Inflammatory macrophage (primary cell): ENCODE measurements at regions not wholly inside any gene's neighbourhood (a gene's known extent, or its start where the extent isn't known, plus 50 kb on each side); places are given as distances from the start of the nearest gene placed in this dataset.
"Not testable (repeated sequence)": the region's sequence is repeated elsewhere in the genome, so short reads cannot be mapped to it uniquely, and the experiment has no call there.

Experiments
- DNase-seq, 2 donors: peaks; one replicate each; pipeline ENCODE4 v3.0.0-alpha.2; 2020 to 2022

GRCh38 chr12:60197589-60197988 is 601.8 kb downstream of the SLC16A7 start:
- DNase-seq = no peak

GRCh38 chr12:60201891-60202290 is 606.1 kb downstream of the SLC16A7 start:
- DNase-seq = no peak

- DNase-seq = no peak
These were observed 609.7 kb downstream of the SLC16A7 start for GRCh38 chr12:60205500-60205899.

- no peak for DNase-seq
These were observed 613.7 kb downstream of the SLC16A7 start for GRCh38 chr12:60209521-60209920.

- DNase-seq = no peak
These were observed 614.1 kb downstream of the SLC16A7 start for GRCh38 chr12:60209933-60210332.

GRCh38 chr12:60210756-60211155 is 614.9 kb downstream of the SLC16A7 start:
- DNase-seq = no peak

- no peak for DNase-seq
These were observed 615.4 kb downstream of the SLC16A7 start for GRCh38 chr12:60211244-60211643.

- no peak for DNase-seq
These were observed 616.6 kb downstream of the SLC16A7 start for GRCh38 chr12:60212159-60213000.

GRCh38 chr12:60213272-60213671 is 617.4 kb downstream of the SLC16A7 start:
- not testable (repeated sequence) for DNase-seq

- DNase-seq = no peak
These were observed 620.4 kb downstream of the SLC16A7 start for GRCh38 chr12:60216226-60216625.

GRCh38 chr12:60223242-60223641 is 627.4 kb downstream of the SLC16A7 start:
- no peak for DNase-seq

GRCh38 chr12:60225216-60226000 is 629.6 kb downstream of the SLC16A7 start:
- DNase-seq = no peak

GRCh38 chr12:60227916-60228315 is 632.1 kb downstream of the SLC16A7 start:
- no peak for DNase-seq

GRCh38 chr12:60230056-60230455 is 634.2 kb downstream of the SLC16A7 start:
- DNase-seq = no peak

- DNase-seq = no peak
These were observed 635.5 kb downstream of the SLC16A7 start for GRCh38 chr12:60231303-60231702.

GRCh38 chr12:60231976-60232907 is 636.4 kb downstream of the SLC16A7 start:
- no peak for DNase-seq

GRCh38 chr12:60234611-60235195 is 638.9 kb downstream of the SLC16A7 start:
- not testable (repeated sequence) for DNase-seq

GRCh38 chr12:60235261-60235660 is 639.4 kb downstream of the SLC16A7 start:
- no peak for DNase-seq

- DNase-seq = not testable (repeated sequence)
These were observed 640.6 kb downstream of the SLC16A7 start for GRCh38 chr12:60236416-60236815.

GRCh38 chr12:60240891-60241290 is 645.1 kb downstream of the SLC16A7 start:
- DNase-seq = no peak

GRCh38 chr12:60251091-60251490 is 655.3 kb downstream of the SLC16A7 start:
- no peak for DNase-seq
